ENCODE measurements at regions not wholly inside any gene's neighbourhood (a gene's known extent, or its start where the extent isn't known, plus 50 kb on each side); places are given as distances from the start of the nearest gene placed in this dataset.

- TF ChIP-seq CTCF (IDR thresholded peaks at IDR 0.05), result no peak
- no peak for TF ChIP-seq POLR2AphosphoS5 (IDR thresholded peaks at IDR 0.05)
- no peak for TF ChIP-seq POLR2A (IDR thresholded peaks at IDR 0.05)
Measured at GRCh38 chr22:27420195-27420816, 381.2 kb downstream of the MN1 start.

All from prostate gland (tissue), 2 donors.